ENCODE measurements at regions not wholly inside any gene's neighbourhood (a gene's known extent, or its start where the extent isn't known, plus 50 kb on each side); places are given as distances from the start of the nearest gene placed in this dataset.

DNA sequence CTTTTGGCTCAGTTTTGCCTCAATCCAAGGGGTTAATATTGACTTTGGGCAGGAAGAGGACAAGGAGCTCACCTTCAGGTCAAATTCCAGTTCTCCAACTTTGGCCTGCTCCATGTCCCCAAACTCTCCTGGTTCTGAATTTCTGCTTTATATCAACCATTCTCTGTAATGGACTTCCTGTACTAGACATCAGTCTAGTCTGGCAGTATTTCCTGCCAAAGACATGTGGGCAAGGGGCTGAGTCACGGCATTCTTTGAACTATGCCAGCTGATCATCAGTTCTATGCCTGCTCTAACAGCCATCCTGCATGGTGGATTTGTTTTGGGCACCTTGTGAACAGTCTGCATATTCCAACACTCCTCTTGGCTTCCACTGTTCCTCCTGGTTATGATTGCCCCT is 199.4 kb downstream of the ZEB2 start:
- TF ChIP-seq, protein P1, sequence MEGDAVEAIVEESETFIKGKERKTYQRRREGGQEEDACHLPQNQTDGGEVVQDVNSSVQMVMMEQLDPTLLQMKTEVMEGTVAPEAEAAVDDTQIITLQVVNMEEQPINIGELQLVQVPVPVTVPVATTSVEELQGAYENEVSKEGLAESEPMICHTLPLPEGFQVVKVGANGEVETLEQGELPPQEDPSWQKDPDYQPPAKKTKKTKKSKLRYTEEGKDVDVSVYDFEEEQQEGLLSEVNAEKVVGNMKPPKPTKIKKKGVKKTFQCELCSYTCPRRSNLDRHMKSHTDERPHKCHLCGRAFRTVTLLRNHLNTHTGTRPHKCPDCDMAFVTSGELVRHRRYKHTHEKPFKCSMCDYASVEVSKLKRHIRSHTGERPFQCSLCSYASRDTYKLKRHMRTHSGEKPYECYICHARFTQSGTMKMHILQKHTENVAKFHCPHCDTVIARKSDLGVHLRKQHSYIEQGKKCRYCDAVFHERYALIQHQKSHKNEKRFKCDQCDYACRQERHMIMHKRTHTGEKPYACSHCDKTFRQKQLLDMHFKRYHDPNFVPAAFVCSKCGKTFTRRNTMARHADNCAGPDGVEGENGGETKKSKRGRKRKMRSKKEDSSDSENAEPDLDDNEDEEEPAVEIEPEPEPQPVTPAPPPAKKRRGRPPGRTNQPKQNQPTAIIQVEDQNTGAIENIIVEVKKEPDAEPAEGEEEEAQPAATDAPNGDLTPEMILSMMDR (IDR thresholded peaks at IDR 0.05; ENCODE audit: low read depth, low read length), result no peak
- TF ChIP-seq MYC (IDR thresholded peaks at IDR 0.05; ENCODE audit: low read depth, low read length) (no peak), POLR2A (IDR thresholded peaks at IDR 0.05; ENCODE audit: extremely low read depth, insufficient read length) (no peak)
- TF ChIP-seq, protein P2, sequence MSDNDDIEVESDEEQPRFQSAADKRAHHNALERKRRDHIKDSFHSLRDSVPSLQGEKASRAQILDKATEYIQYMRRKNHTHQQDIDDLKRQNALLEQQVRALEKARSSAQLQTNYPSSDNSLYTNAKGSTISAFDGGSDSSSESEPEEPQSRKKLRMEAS (IDR thresholded peaks at IDR 0.05; ENCODE audit: low read depth, low read length), result no peak
